HAP-1 (cell line): ENCODE measurements at regions not wholly inside any gene's neighbourhood (a gene's known extent, or its start where the extent isn't known, plus 50 kb on each side); places are given as distances from the start of the nearest gene placed in this dataset.
"Not testable (repeated sequence)": the region's sequence is repeated elsewhere in the genome, so short reads cannot be mapped to it uniquely, and the experiment has no call there.

Experiments
- DNase-seq, 2 experiments: peaks; one replicate each; pipeline ENCODE4 v3.0.0-alpha.2; 2016 to 2020; ENCODE audit warnings: low spot score in 2 of 2
- H3K27me3 ChIP-seq: fragments of 250-450 bp; sonication (Bioruptor Pico); 2 replicates; pipeline ENCODE4 v1.5.1; 2020; ENCODE audit warnings: low read depth, mild to moderate bottlenecking, moderate library complexity
- H3K36me3 ChIP-seq: fragments of 250-450 bp; sonication (Bioruptor Pico); replicated peaks from 2 replicates; pipeline ENCODE4 v1.5.1; 2020; ENCODE audit warnings: mild to moderate bottlenecking
- H3K4me1 ChIP-seq: fragments of 250-450 bp; sonication (Bioruptor Pico); 2 replicates; pipeline ENCODE4 v1.5.1; 2020; ENCODE audit warnings: mild to moderate bottlenecking
- H3K4me3 ChIP-seq: fragments of 250-450 bp; sonication (Bioruptor Pico); 2 replicates; pipeline ENCODE4 v1.5.1; 2020; ENCODE audit warnings: mild to moderate bottlenecking, moderate library complexity
- H3K9me3 ChIP-seq: fragments of 250-450 bp; sonication (Bioruptor Pico); 2 replicates; pipeline ENCODE4 v1.5.1; 2020; ENCODE audit warnings: mild to moderate bottlenecking, moderate library complexity
- in situ Hi-C: fragments of 300-500 bp; cut with MboI; formaldehyde crosslinking; loops from 3 replicates; pipeline ENCODE4 v1.14.3; 2020; ENCODE audit warnings: low sequenced_read_pairs, inconsistent platforms, mixed read lengths

DNA sequence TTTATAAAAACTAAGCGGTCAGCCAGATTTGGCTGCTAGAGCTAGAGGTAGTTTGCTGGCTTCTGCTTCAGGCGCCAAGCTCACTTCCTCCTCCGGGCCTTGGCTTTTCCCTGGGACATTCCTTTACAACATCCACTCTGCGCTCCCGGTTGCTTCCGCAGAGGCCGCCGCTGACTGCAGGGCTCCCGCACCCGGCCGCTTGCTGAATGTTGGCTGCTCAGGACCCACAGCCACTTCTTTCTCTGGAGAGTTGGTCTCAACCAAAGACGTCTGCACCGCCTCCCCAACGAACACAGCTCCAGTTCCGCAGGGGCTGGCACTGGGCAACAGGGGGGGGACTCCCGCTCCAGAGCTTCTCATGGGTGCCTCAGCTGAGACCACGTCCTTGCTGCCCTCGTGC lies 282.8 kb downstream of the TFAP2C start:
- in situ Hi-C loops: no loop called here
- H3K4me3 ChIP-seq: no peak overlapping the region
- no peaks in the 10 kb centered on the region for H3K36me3 ChIP-seq
- H3K27me3 ChIP-seq: no peaks in the 10 kb centered on the region
- DNase-seq: no peak
- H3K9me3 ChIP-seq: no peaks in the 10 kb centered on the region
- H3K4me1 ChIP-seq: no peaks in the 10 kb centered on the region

DNA sequence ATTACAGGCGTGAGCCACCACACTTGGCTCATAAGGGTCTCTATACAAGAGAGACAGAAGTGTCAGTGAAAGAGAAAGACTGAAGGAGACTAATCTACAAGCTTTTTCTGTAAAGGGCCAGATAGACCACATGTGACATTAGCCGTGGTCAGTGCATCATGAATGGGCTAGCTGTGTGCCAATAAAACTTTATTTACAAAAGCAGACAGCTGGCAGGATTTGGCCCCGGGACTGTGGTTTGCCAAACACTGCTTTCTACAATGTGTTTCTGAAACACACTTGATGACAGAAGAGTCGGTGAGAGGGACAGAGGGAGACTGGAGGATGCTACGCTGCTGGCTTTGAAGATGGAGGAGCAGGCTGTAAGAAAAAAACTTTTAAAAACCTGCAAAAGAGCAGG lies 285.4 kb downstream of the TFAP2C start:
- H3K27me3 ChIP-seq: no peaks in the 10 kb centered on the region
- no peaks in the 10 kb centered on the region for H3K36me3 ChIP-seq
- no peak overlapping the region for H3K4me3 ChIP-seq
- H3K4me1 ChIP-seq: no peaks in the 10 kb centered on the region
- H3K9me3 ChIP-seq: no peaks in the 10 kb centered on the region
- DNase-seq: no peak
- in situ Hi-C loops: no loop called here

GRCh38 chr20:56916345-56916622 lies 287.2 kb downstream of the TFAP2C start:
- no peaks in the 10 kb centered on the region for H3K4me1 ChIP-seq

GRCh38 chr20:56920041-56920440 lies 290.9 kb downstream of the TFAP2C start:
- in situ Hi-C loops, H3K4me3 ChIP-seq, H3K27me3 ChIP-seq, H3K4me1 ChIP-seq, H3K36me3 ChIP-seq, H3K9me3 ChIP-seq, DNase-seq: not testable (repeated sequence)

More at GRCh38 chr20:56916345-56916622, 287.2 kb downstream of the TFAP2C start:
- H3K9me3 ChIP-seq: no peaks in the 10 kb centered on the region
- in situ Hi-C loops: no loop called here
- no peak overlapping the region for H3K4me3 ChIP-seq
- H3K36me3 ChIP-seq: no peaks in the 10 kb centered on the region
- no peak for DNase-seq
- H3K27me3 ChIP-seq: no peaks in the 10 kb centered on the region

DNA sequence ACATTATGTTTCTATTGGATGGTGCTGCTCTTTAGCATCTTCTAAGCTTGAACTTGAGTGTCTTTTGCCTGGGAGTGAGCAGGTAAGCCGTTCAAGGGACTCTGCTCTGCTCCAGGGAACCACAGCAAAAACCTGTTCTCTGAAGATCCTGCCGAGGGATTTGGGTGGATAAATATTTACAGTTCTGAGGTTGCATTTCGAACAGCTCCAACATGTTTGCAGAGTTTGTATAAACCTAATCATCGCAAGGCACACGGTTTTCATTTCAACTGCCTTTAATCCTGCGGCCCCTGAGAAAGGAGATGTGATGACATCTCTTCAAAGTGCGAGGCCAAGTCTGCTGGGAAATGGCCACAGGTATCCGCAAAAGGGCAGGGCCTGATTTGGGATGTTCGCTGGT lies 293.4 kb downstream of the TFAP2C start:
- in situ Hi-C loops: no loop called here
- Histone ChIP-seq H3K9me3 (no peaks in the 10 kb centered on the region), H3K27me3 (no peaks in the 10 kb centered on the region), H3K4me3 (no peak overlapping the region), H3K36me3 (no peaks in the 10 kb centered on the region), H3K4me1 (peaks cover 5% of the 10 kb centered on the region; the same call in 1 of the 2 replicates)
- no peak for DNase-seq

DNA sequence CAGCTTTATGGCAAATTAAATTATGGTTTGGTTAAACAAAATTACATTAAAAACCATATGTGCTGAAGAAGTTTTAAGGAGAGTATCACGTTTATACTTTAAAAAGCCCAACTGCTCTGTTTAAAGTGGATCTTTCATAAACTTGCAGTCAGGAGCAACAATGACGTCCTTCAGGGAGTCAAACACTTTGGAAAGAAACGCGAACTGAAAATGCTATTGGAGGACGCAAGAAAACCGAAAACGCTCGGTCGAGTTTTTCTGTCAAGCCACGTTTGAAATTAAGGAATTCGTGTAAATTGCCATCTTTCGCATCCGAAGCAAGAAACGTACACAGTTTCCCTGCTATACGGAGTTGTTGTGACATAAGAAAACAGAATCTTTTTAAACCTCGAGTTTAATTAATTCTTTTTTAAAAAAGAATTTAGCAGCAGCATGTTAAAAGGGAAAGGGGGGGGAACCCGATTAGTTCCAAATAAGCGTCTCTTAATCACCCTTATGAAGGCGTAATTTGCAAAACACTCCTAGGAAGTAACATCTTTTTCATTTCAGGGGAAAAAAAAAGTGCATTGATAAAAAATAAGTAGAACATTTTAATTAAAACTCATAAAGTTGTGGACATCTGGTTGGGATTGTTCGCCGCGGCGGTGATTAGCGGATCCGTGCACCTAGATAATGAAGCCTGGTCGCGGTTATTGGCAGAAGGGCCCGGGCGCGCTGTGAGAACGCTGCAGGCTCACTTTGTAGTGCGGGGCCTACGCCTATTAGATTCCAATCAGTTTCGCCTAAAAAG lies 295.4 kb downstream of the TFAP2C start:
- H3K4me3 ChIP-seq: no peak overlapping the region; the same call in 1 of the 2 replicates
- no peak for DNase-seq
- H3K9me3 ChIP-seq: no peaks in the 10 kb centered on the region
- no peaks in the 10 kb centered on the region for H3K36me3 ChIP-seq
- in situ Hi-C loops: no loop called here
- H3K4me1 ChIP-seq: peaks cover 8% of the 10 kb centered on the region; the same call in 1 of the 2 replicates
- H3K27me3 ChIP-seq: no peaks in the 10 kb centered on the region

DNA sequence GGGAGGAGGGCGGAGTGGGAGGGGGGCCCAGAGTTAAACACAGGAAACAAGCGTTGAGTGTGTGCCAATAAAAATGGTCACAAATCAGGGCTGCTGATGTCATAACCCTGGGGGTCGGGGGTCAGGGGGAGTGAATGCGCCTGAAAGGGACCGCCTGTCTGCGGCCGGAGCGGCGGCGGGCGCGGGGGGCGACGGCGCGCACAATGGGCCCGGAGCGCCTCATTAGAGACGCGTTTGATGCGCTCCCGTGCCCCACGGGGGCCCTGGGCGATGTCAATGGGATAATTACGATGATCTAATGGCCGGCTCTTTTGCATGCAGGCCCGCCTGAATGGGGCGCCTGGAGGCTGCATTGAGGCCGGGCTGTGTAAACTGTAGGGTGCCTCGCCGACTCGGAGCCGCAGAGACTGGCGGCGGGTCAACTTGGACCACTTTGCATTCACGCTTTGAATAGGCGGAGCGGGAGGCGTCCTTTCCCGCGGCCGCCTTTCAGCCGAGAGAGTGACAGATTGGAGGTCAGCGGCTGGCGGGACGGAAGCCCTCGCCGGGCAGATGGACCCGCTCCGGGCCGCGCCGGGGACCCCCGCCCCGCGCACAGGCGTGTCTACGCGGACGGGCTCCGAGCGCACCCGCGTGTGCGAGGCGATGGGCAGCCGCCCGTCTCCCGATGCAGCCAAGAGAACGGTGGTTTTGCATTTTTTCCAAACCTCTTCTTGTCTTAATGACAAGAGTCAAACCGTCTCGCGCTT lies 296.1 kb downstream of the TFAP2C start:
- H3K9me3 ChIP-seq: no peaks in the 10 kb centered on the region
- in situ Hi-C loops: no loop called here
- peak overlapping the region; percentile 24 for H3K4me3 ChIP-seq
- H3K36me3 ChIP-seq: no peaks in the 10 kb centered on the region
- H3K4me1 ChIP-seq: peaks cover 8% of the 10 kb centered on the region; the same call in 1 of the 2 replicates
- peak; percentile 17 to 59 for DNase-seq
- no peaks in the 10 kb centered on the region for H3K27me3 ChIP-seq

GRCh38 chr20:56925831-56926170 lies 296.7 kb downstream of the TFAP2C start:
- Histone ChIP-seq H3K27me3 (no peaks in the 10 kb centered on the region), H3K4me1 (peaks cover 8% of the 10 kb centered on the region; the same call in 1 of the 2 replicates), H3K36me3 (no peaks in the 10 kb centered on the region), H3K9me3 (no peaks in the 10 kb centered on the region), H3K4me3 (peak overlapping the region; percentile 24)
- DNase-seq: no peak
- in situ Hi-C loops: no loop called here

DNA sequence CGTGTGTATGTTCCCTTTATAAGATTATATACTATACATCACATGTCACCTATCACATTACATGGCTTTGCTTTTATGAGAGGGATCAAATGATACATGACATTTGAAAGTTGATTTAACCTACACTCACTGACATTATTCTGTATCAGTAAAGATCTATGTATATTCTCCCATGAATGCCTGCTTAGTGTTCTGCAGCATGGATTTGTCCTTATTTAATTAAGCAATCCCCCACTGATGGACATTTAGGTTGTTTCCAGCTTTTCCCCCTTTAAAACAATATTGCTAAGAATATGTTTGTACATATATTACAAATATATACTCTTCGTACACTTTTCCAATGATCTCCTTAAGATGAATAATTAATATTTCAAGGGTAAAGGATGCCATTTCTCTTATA lies 297.4 kb downstream of the TFAP2C start:
- peaks cover 11% of the 10 kb centered on the region; the same call in 1 of the 2 replicates for H3K4me1 ChIP-seq
- H3K4me3 ChIP-seq: no peak overlapping the region
- H3K36me3 ChIP-seq: no peaks in the 10 kb centered on the region
- no peak for DNase-seq
- H3K9me3 ChIP-seq: no peaks in the 10 kb centered on the region
- in situ Hi-C loops: no loop called here
- H3K27me3 ChIP-seq: no peaks in the 10 kb centered on the region

DNA sequence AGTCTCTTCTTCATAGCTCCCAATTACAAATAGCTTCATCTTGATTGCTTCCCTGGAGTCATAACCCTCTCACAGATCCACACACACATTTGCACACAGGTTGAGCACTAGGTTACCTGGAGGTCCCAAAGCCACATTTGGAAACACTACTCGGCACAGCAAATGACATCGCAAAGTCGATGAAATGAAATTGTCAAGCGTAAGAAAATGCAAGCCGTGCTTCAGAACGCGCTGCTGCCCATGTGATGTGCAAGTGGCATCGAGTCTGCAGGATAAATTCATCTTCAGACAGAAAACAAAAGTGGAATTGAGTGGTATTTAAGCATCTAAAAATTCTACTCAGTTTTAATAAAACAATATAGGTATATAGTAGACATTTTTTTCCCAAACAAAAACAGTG lies 298.0 kb downstream of the TFAP2C start:
- in situ Hi-C loops: no loop called here
- no peaks in the 10 kb centered on the region for H3K9me3 ChIP-seq
- DNase-seq: no peak
- H3K27me3 ChIP-seq: no peaks in the 10 kb centered on the region
- peaks cover 11% of the 10 kb centered on the region; the same call in 1 of the 2 replicates for H3K4me1 ChIP-seq
- H3K4me3 ChIP-seq: no peak overlapping the region
- no peaks in the 10 kb centered on the region for H3K36me3 ChIP-seq

DNA sequence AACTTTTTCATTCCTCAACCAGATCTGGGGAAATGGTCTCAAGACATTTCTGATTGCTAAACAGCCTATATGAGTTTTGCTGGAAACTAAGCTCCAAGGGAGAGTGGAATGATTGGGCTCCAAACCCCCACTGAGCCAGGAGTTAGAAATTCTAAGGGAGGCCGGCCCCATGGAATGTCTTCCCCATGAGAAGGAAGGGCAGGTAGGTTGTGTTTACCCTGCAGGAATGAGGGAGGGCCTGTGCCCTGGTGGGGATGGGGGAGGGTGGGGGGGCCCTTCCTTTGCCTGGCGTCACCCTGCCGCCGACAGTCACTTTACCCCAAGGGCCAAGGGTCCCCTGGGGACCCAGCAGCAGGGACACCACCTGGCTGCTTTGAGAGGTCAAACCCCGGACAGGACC lies 298.9 kb downstream of the TFAP2C start:
- in situ Hi-C loops: no loop called here

GRCh38 chr20:56929606-56930005 lies 300.5 kb downstream of the TFAP2C start:
- H3K4me1 ChIP-seq: peaks cover 11% of the 10 kb centered on the region; the same call in 1 of the 2 replicates
- H3K27me3 ChIP-seq: no peaks in the 10 kb centered on the region
- H3K36me3 ChIP-seq: no peaks in the 10 kb centered on the region
- in situ Hi-C loops: no loop called here
- DNase-seq: no peak
- no peak overlapping the region for H3K4me3 ChIP-seq
- H3K9me3 ChIP-seq: no peaks in the 10 kb centered on the region

More for the DNA sequence above, 298.9 kb downstream of the TFAP2C start:
- H3K27me3 ChIP-seq: no peaks in the 10 kb centered on the region
- no peaks in the 10 kb centered on the region for H3K36me3 ChIP-seq
- peaks cover 11% of the 10 kb centered on the region; the same call in 1 of the 2 replicates for H3K4me1 ChIP-seq
- no peak for DNase-seq
- H3K4me3 ChIP-seq: no peak overlapping the region
- H3K9me3 ChIP-seq: no peaks in the 10 kb centered on the region

DNA sequence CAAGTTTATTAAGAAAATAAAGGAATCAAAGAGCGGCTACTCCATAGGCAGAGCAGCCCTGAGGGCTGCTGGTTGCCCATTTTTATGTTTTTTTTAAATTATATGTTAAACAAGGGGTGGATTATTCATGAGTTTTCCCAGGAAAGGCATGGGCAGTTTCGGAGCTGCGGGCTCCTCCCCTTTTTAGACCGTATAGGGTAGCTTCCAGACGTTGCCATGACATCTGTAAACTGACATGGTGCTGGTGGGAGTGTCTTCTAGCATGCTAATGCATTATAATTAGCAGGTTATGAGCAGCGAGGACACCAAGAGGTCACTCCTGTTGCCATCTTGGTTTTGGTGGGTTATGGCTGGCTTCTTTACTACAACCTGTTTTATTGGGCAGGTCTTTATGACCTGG lies 301.8 kb downstream of the TFAP2C start:
- Histone ChIP-seq H3K9me3 (no peaks in the 10 kb centered on the region), H3K27me3 (no peaks in the 10 kb centered on the region), H3K4me1 (peaks cover 6% of the 10 kb centered on the region; the same call in 1 of the 2 replicates), H3K4me3 (no peak overlapping the region), H3K36me3 (no peaks in the 10 kb centered on the region)
- no peak for DNase-seq
- in situ Hi-C loops: no loop called here

- Histone ChIP-seq H3K36me3 (no peaks in the 10 kb centered on the region), H3K9me3 (no peaks in the 10 kb centered on the region), H3K4me1 (peaks cover 6% of the 10 kb centered on the region; the same call in 1 of the 2 replicates), H3K4me3 (no peak overlapping the region), H3K27me3 (no peaks in the 10 kb centered on the region)
- in situ Hi-C loops: no loop called here
- no peak for DNase-seq
Observed at GRCh38 chr20:56932575-56933330, 303.6 kb downstream of the TFAP2C start.
